ENCODE measurements at regions not wholly inside any gene's neighbourhood (a gene's known extent, or its start where the extent isn't known, plus 50 kb on each side); places are given as distances from the start of the nearest gene placed in this dataset.

DNA sequence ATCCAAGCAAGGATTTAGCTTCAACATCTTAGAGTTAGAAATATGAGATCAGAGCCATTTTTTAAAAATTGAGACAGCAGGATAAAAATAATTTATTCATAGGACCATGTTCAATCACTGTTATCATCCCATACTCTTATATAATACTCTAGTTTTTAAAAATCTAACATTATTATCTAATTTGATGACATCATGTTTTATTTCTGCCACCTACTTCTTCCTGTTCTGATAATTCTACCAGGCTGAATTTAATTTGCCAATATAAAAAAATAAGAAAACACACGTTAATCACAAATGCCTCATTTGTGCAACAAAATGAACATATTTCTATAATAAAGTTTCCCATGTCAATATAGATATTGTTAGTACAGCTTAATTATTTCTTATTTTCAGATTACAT, 621.7 kb downstream of the KCNJ3 start:
- TF ChIP-seq, protein P1, sequence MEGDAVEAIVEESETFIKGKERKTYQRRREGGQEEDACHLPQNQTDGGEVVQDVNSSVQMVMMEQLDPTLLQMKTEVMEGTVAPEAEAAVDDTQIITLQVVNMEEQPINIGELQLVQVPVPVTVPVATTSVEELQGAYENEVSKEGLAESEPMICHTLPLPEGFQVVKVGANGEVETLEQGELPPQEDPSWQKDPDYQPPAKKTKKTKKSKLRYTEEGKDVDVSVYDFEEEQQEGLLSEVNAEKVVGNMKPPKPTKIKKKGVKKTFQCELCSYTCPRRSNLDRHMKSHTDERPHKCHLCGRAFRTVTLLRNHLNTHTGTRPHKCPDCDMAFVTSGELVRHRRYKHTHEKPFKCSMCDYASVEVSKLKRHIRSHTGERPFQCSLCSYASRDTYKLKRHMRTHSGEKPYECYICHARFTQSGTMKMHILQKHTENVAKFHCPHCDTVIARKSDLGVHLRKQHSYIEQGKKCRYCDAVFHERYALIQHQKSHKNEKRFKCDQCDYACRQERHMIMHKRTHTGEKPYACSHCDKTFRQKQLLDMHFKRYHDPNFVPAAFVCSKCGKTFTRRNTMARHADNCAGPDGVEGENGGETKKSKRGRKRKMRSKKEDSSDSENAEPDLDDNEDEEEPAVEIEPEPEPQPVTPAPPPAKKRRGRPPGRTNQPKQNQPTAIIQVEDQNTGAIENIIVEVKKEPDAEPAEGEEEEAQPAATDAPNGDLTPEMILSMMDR (IDR thresholded peaks at IDR 0.05; ENCODE audit: insufficient read depth, low read depth, low read length) = no peak
- no peak for TF ChIP-seq EZH2 (IDR thresholded peaks at IDR 0.05; ENCODE audit: insufficient read depth, low read length)

All from astrocyte (in vitro differentiated cells and primary cell).